Esophagus mucosa (tissue), 1 donor: ENCODE measurements at regions not wholly inside any gene's neighbourhood (a gene's known extent, or its start where the extent isn't known, plus 50 kb on each side); places are given as distances from the start of the nearest gene placed in this dataset.

Source experiments
- ATAC-seq: fragments of 200-7000 bp; cut with Tn5 transposase; one replicate; pipeline ENCODE4 v1.9.1; 2020
- donor health status: DM: yes; HTN: yes; CAD: no.

GRCh38 chr1:83670909-83671565, 327.9 kb downstream of the TTLL7 start:
- ATAC-seq = no peak

- no peak for ATAC-seq
Observed at GRCh38 chr1:83641796-83642443, 357.0 kb downstream of the TTLL7 start.

- ATAC-seq = no peak
Observed at GRCh38 chr1:83641206-83641658, 357.7 kb downstream of the TTLL7 start.

- no peak for ATAC-seq
Observed at GRCh38 chr1:83639785-83640184, 359.1 kb downstream of the TTLL7 start.

- no peak for ATAC-seq
Observed at GRCh38 chr1:83637586-83637985, 361.3 kb downstream of the TTLL7 start.

- no peak for ATAC-seq
Observed at GRCh38 chr1:83637009-83637408, 361.9 kb downstream of the TTLL7 start.

GRCh38 chr1:83632906-83633305, 366.0 kb downstream of the TTLL7 start:
- no peak for ATAC-seq

- no peak for ATAC-seq
Observed at GRCh38 chr1:83631851-83632250, 367.1 kb downstream of the TTLL7 start.

- no peak for ATAC-seq
Observed at GRCh38 chr1:83627045-83627444, 371.9 kb downstream of the TTLL7 start.

GRCh38 chr1:83626603-83627002, 372.3 kb downstream of the TTLL7 start:
- ATAC-seq = no peak

GRCh38 chr1:83625646-83626045, 373.3 kb downstream of the TTLL7 start:
- no peak for ATAC-seq

GRCh38 chr1:83620016-83620415, 378.9 kb downstream of the TTLL7 start:
- no peak for ATAC-seq

- ATAC-seq = no peak
Observed at GRCh38 chr1:83619170-83619896, 379.6 kb downstream of the TTLL7 start.

- no peak for ATAC-seq
Observed at GRCh38 chr1:83617883-83618282, 381.0 kb downstream of the TTLL7 start.

GRCh38 chr1:83615370-83615769, 383.6 kb downstream of the TTLL7 start:
- ATAC-seq = no peak

GRCh38 chr1:83606416-83606955, 392.4 kb downstream of the TTLL7 start:
- no peak for ATAC-seq

- ATAC-seq = no peak
Observed at GRCh38 chr1:83596331-83596730, 402.6 kb downstream of the TTLL7 start.

GRCh38 chr1:83593073-83593472, 405.9 kb downstream of the TTLL7 start:
- no peak for ATAC-seq

GRCh38 chr1:83588140-83588539, 410.8 kb downstream of the TTLL7 start:
- ATAC-seq = no peak

- ATAC-seq = peak; percentile 81
Observed at GRCh38 chr1:83583351-83584014, 415.4 kb downstream of the TTLL7 start.

- no peak for ATAC-seq
Observed at GRCh38 chr1:83581747-83582146, 417.2 kb downstream of the TTLL7 start.

- no peak for ATAC-seq
Observed at GRCh38 chr1:83574791-83575190, 424.1 kb downstream of the TTLL7 start.

GRCh38 chr1:83573776-83574175, 425.2 kb downstream of the TTLL7 start:
- no peak for ATAC-seq
